ENCODE measurements at regions not wholly inside any gene's neighbourhood (a gene's known extent, or its start where the extent isn't known, plus 50 kb on each side); places are given as distances from the start of the nearest gene placed in this dataset.

DNA sequence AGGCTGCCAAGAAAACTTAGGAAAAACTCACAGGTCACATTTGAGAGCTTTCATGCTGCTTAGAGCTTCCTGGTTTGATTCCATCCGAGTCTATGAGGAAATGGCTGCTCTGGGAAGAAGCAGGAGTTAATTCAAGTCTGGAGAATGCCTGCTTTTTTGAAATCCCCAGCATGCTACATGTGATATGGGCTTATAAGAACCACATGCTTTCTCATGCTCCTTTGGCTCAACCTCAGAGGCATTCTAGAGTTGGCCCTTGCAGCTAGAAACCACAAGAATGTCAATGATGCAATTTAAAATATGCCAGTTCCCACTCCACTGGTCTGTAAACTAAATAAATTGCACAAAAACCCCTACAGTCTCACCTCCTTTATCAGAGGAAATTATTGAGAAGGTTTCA is 142.9 kb upstream of the OLIG3 start:
- no peaks in the 10 kb centered on the region for H3K27me3 ChIP-seq (ENCODE audit: insufficient read depth, low read length)
- H3K36me3 Mint-ChIP-seq (ENCODE audit: insufficient read depth in 1 of 3, low read depth in 3 of 3), result no peaks in the 10 kb centered on the region
- no peaks in the 10 kb centered on the region for H3K9me3 ChIP-seq (ENCODE audit: control insufficient read depth, low read depth, low read length)
- no peak for TF ChIP-seq CTCF (conservative IDR thresholded peaks at IDR 0.05)
- no peaks in the 10 kb centered on the region for H3K79me2 ChIP-seq (ENCODE audit: insufficient read depth, low read length)
- no peaks in the 10 kb centered on the region for H3K4me1 ChIP-seq (ENCODE audit: insufficient read depth, low read length)
- H3K4me2 ChIP-seq (ENCODE audit: insufficient read depth, insufficient read length, low read length), result no peak overlapping the region
- H3K9ac ChIP-seq (ENCODE audit: extremely low read depth, insufficient read length, low read length), result no peak overlapping the region
- no peak overlapping the region for H3K4me3 Mint-ChIP-seq
- H3K23me2 ChIP-seq (ENCODE audit: insufficient read length, low read depth, low read length, poor library complexity, severe bottlenecking), result no peaks in the 10 kb centered on the region
- H3K9me3 Mint-ChIP-seq, result no peaks in the 10 kb centered on the region
- H2AK5ac ChIP-seq (ENCODE audit: insufficient read length, low read length), result no peak overlapping the region
- no peak overlapping the region for H2AFZ ChIP-seq (ENCODE audit: low read length)
- DNase-seq, result no peak
- no peak overlapping the region for H3K56ac ChIP-seq (ENCODE audit: insufficient read length, low read depth, low read length)
- no peak overlapping the region for H3K4ac ChIP-seq (ENCODE audit: low read depth, low read length)
- H3K14ac ChIP-seq (ENCODE audit: insufficient read depth, low read length), result no peak overlapping the region
- H3K27ac Mint-ChIP-seq, result no peak overlapping the region
- no peak overlapping the region for H4K5ac ChIP-seq (ENCODE audit: insufficient read length, low read depth, low read length)
- H3K27me3 Mint-ChIP-seq (ENCODE audit: low read depth), result no peaks in the 10 kb centered on the region
- no peak overlapping the region for H2BK15ac ChIP-seq (ENCODE audit: low read depth, low read length)
- no peaks in the 10 kb centered on the region for H3K79me1 ChIP-seq (ENCODE audit: insufficient read depth, low read depth, low read length, poor library complexity, severe bottlenecking)
- H2BK12ac ChIP-seq (ENCODE audit: insufficient read length, low read depth, low read length), result no peak overlapping the region
- no peak overlapping the region for H3K27ac ChIP-seq (ENCODE audit: insufficient read length, low read depth, low read length)
- H3K23ac ChIP-seq (ENCODE audit: insufficient read length, low read depth, low read length), result no peak overlapping the region
- no peak overlapping the region for H3T11ph ChIP-seq (ENCODE audit: low read length)
- no peak overlapping the region for H4K8ac ChIP-seq (replicated peaks; ENCODE audit: insufficient read length, low read depth, low read length)
- no peak overlapping the region for H3K18ac ChIP-seq (ENCODE audit: insufficient read length, low read depth, low read length)
- H4K20me1 ChIP-seq (ENCODE audit: control insufficient read depth, insufficient read depth, insufficient read length), result no peaks in the 10 kb centered on the region
- no CpG with 5 or more reads among the region's 1 CpG for WGBS (ENCODE audit: extremely low coverage, insufficient read length, low lambda C conversion rate)
- no peak overlapping the region for H2BK20ac ChIP-seq (ENCODE audit: low read depth, low read length, poor library complexity, severe bottlenecking)
- no peak overlapping the region for H2BK5ac ChIP-seq (ENCODE audit: insufficient read length, low read length)
- H3K4me1 Mint-ChIP-seq, result no peaks in the 10 kb centered on the region
- no peak overlapping the region for H2BK120ac ChIP-seq (ENCODE audit: low read depth, low read length, poor library complexity, severe bottlenecking)
- H4K91ac ChIP-seq (ENCODE audit: insufficient read length, low read depth, low read length), result no peak overlapping the region

Measured in H9 (cell line).